A172 (cell line): ENCODE measurements at regions not wholly inside any gene's neighbourhood (a gene's known extent, or its start where the extent isn't known, plus 50 kb on each side); places are given as distances from the start of the nearest gene placed in this dataset.
"Not testable (repeated sequence)": the region's sequence is repeated elsewhere in the genome, so short reads cannot be mapped to it uniquely, and the experiment has no call there.

Experiments used
- DNase-seq: peaks from one replicate; pipeline ENCODE4 v3.0.0-alpha.2; 2015; ENCODE audit warnings: low spot score

DNA sequence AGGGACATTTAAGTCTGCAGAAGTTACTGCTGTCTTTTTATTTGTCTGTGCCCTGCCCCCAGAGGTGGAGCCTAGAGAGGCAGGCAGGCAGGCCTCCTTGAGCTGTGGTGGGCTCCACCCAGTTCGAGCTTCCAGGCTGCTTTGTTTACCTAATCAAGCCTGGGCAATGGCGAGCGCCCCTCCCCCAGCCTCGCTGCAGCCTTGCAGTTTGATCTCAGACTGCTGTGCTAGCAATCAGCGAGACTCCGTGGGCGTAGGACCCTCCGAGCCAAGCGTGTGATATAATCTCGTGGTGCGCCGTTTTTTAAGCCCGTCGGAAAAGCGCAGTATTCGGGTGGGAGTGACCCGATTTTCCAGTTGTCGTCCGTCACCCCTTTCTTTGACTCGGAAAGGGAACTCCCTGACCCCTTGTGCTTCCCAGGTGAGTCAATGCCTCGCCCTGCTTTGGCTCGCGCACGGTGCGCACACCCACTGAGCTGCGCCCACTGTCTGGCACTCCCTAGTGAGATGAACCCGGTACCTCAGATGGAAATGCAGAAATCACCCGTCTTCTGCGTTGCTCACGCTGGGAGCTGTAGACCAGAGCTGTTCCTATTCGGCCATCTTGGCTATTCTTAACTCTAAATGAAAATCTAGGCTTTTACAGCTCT, 244.0 kb upstream of the SPHKAP start:
- DNase-seq: not testable (repeated sequence)

GRCh38 chr2:228417956-228418355, 236.5 kb upstream of the SPHKAP start:
- DNase-seq: peak; percentile 24

GRCh38 chr2:228417526-228417925, 236.0 kb upstream of the SPHKAP start:
- DNase-seq: peak; percentile 56

- DNase-seq: no peak
These were observed 228.6 kb upstream of the SPHKAP start for GRCh38 chr2:228410061-228410460.

DNA sequence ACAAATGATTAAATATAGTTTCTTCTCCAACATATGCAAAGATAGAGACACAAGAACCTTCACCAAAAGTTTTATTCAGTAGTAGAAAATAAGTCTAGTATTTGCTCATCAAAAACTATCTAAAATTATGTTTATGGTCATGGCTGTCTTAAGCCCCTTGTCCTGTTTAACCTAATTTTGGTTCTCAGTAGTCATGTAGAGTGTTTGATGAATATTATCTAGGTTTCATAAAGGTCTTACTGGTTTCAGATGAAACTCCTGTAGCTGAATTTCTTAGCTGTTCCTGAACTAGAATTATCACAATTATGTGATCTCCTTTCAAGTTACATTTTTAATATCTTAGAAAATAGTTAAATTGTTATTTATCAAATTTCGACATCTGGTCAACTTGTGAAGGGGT, 228.0 kb upstream of the SPHKAP start:
- DNase-seq: no peak

DNA sequence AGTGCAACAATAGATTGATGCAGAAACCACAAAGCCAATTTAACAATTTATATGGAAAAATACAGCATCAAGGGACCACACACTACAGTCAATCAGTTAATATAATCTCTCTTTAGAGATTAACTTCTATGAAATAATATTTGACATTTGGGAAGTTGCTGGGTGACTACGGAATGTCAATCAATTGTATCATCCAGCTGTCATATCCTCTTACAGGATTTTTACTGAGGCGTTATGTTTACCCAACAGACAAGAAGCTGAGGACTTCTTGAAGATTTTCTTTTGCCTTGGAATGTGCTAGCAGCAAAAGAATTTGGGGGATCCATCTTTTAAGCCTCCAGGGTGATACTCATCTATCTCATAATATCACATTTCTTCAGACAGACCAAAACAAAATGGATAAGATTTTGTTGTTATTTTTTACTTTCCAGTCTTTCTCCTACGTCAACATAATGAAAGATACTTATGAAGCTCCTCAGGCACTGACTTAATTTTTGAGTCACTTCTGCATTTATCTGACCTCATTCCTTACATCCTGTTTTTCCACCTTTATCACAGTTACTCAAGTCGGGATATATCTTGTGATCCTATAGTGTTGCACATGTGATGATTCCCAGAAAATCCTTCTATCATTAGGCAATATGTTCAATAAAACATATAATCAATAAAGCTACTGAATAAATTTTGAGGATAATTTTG, 227.2 kb upstream of the SPHKAP start:
- DNase-seq: no peak

GRCh38 chr2:228407821-228408220, 226.3 kb upstream of the SPHKAP start:
- no peak for DNase-seq

GRCh38 chr2:228401065-228401912, 219.8 kb upstream of the SPHKAP start:
- no peak for DNase-seq

GRCh38 chr2:228387776-228388175, 206.3 kb upstream of the SPHKAP start:
- no peak for DNase-seq

DNA sequence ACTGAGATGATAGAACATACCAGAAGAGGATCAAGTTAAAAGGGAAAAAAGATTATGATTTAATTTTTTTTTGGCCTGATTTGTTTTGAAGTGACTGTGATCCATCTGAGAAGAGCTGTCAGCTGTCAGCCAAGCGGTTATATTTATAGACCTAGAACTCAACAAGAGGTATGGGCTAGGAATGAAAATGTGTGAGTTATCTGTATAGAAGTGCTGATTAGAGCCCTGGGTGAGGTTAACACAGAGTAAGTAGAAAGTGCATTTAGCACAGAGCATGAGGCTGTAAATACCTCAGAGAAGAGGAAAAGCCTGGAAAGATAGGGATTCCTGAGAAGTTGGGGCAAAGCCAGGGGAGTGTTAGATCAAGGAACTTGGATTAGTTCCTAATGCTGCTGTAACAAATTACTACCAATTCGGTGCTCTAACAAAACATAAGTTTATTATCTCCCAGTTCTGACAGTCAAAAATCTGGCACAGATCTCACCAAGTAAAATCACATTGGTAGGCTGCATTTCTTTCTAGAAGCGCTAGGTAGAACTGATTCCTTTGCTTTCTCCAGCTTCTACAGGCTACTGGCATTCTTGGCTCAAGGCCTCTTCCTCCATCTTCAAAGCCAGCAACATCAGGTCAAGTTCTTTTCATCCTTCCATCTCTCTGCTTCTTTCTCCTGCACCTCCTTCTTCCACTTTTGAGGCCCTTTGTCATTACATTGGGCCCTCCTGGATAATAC, 197.4 kb upstream of the SPHKAP start:
- no peak for DNase-seq

DNA sequence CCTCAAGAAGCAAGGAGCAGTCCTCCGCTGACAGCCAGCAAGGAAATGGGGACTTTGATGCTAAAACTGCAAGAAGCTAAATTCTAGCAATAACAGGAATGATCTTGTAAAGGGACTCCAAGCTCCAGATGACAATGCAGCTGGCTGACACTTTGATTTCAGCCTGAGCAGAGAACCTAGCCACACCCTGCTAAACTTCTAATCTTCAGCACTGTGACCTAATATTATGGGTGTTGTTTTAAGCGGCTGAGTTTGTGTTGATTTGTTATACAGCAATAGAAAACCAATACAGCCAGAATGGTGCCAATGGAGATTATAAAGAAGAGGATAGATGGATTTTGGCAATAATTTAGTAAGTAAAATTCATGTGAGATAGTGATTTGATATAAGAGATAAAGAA, 196.7 kb upstream of the SPHKAP start:
- no peak for DNase-seq

DNA sequence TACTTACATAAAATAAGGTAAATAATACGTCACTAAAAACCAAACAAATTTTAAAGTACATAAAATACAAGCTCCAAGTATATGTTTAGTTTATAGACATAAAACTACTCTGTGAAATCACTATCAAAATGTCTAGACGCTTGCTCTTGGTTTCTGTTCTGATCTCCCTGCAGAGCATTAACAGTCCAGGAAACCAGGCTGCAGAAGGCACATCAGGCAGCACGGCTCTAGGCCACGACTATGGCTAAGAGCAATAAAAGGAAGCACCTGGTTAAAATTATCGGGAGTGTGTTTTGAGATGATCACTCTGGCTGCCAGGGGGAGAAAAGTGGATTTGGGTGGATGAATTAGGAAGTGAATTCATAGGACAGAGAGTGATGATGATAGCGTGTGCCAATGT, 196.0 kb upstream of the SPHKAP start:
- DNase-seq: no peak

- DNase-seq: no peak
These were observed 193.3 kb upstream of the SPHKAP start for GRCh38 chr2:228374741-228375140.

DNA sequence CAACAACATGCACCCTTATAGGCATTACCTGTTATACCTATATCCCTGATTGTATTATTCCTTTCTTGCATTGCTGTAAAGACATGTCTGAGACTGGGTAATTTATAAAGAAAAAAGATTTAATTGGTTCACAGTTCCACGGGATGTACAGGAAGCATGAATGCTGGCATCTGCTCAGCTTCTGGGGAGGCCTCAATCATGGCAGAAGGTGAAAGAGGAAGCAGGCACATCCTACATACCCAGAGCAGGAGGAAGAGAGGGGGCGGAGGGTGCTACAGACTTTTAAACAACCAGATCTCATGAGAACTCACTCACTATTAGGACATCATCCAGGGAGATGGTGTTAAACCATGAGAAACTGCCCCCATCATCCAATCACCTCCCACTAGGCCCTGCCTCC, 191.7 kb upstream of the SPHKAP start:
- no peak for DNase-seq

GRCh38 chr2:228372212-228372611, 190.7 kb upstream of the SPHKAP start:
- DNase-seq: no peak

DNA sequence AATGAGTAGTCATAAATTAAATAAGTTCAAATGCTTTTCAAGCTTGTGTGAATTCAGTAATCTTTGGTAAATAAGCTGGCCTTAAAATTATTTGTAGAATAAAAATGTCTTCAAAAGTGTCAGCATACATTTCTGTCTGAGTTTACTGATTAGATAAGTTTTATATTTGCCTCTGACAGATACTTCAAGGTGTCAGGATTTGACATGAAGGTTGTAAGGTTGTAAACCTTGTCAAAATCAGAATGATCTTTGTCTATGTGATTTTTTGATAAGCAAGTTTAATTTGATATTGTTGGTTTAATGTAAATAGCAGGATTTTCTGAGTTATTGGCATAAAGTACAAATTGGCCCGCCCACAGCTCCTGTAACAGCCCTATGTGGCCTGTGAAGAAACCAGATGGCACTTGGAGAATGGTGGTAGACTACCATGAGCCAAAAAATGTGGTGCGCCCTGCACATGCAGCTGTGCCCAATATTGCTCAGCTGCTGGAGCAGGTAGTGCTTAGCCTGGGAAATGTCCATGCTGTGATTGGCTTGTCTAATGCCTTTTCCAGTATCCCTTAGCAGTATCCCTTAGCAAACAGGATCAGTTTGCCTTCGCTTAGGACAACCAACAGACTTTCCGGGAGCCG, 188.0 kb upstream of the SPHKAP start:
- DNase-seq: no peak

GRCh38 chr2:228367356-228367755, 185.9 kb upstream of the SPHKAP start:
- no peak for DNase-seq

GRCh38 chr2:228359473-228359872, 178.0 kb upstream of the SPHKAP start:
- DNase-seq: no peak

- DNase-seq: no peak
These were observed 174.4 kb upstream of the SPHKAP start for GRCh38 chr2:228355897-228356296.

DNA sequence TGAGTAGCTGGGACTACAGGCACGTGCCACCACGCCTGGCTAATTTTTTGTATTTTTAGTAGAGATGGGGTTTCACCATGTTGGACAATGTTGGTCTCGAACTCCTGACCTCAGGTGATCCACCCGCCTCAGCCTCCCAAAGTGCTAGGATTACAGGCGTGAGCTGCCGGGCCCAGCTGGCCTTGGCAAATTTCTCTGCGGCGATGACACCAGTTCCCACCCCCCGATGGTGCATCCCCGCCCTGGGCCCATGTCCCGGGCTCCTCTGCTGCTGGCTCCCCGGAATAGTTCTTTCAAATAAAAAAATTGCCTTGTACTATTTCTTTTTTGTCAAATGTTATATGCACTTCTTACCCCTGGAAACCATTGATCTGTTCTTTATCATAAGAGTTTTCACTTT, 171.5 kb upstream of the SPHKAP start:
- not testable (repeated sequence) for DNase-seq

DNA sequence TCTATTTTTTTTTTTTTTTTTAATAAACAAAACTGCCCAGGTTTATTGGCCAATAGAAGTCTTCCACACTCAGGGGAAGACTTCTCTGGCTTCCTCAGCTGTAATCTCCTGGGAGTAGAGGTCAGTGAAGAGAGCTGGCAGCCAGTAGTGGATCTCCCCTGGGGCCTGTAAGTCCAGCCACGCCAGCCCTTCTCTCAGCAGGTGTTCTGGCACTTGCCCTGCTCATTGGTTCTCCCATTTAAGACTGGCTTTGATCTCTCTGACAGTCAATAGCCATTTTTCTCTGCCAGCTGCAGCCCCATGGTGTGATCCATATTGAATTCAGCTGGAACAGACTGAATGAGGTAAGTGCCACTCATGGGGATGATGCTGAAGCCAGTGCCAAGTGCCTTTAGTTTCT, 170.6 kb upstream of the SPHKAP start:
- no peak for DNase-seq
